ENCODE measurements at regions not wholly inside any gene's neighbourhood (a gene's known extent, or its start where the extent isn't known, plus 50 kb on each side); places are given as distances from the start of the nearest gene placed in this dataset.
A peak's percentile ranks its signal among the peaks of the same experiment; 100 is the strongest.

GRCh38 chr7:25313526-25313925 is 85.2 kb upstream of the NPVF start:
- TF ChIP-seq POLR2A (IDR thresholded peaks at IDR 0.05) (no peak), CTCF (IDR thresholded peaks at IDR 0.05) (no peak)
- peaks cover 0 to 16% (median 0%) of the 10 kb centered on the region in 4 donors for H3K4me1 ChIP-seq
- no peak overlapping the region for H3K4me3 ChIP-seq
- H3K9me3 ChIP-seq: no peaks in the 10 kb centered on the region
- H3K27me3 ChIP-seq: no peaks in the 10 kb centered on the region
- H3K36me3 ChIP-seq: no peaks in the 10 kb centered on the region
- H3K27ac ChIP-seq: peak overlapping the region in 1 of 4 donors; percentile 65
- no peak for DNase-seq

- no peaks in the 10 kb centered on the region for H3K27me3 ChIP-seq
- no peak for TF ChIP-seq POLR2A (IDR thresholded peaks at IDR 0.05)
- peak in 1 of 6 experiments; percentile 20 for TF ChIP-seq CTCF (IDR thresholded peaks at IDR 0.05)
- no peaks in the 10 kb centered on the region for H3K36me3 ChIP-seq
- H3K27ac ChIP-seq: peak overlapping the region in 3 of 4 donors; percentile 27 to 65 (median 32)
- peaks cover 0 to 11% (median 0%) of the 10 kb centered on the region in 4 donors for H3K4me1 ChIP-seq
- no peak for DNase-seq
- H3K4me3 ChIP-seq: no peak overlapping the region
- H3K9me3 ChIP-seq: no peaks in the 10 kb centered on the region
These were observed 85.9 kb upstream of the NPVF start for GRCh38 chr7:25314094-25314730.

- TF ChIP-seq POLR2A (IDR thresholded peaks at IDR 0.05): no peak
- TF ChIP-seq CTCF (IDR thresholded peaks at IDR 0.05): no peak
- no peaks in the 10 kb centered on the region for H3K36me3 ChIP-seq
- peaks cover 0 to 6% (median 0%) of the 10 kb centered on the region in 4 donors for H3K4me1 ChIP-seq
- H3K4me3 ChIP-seq: no peak overlapping the region
- peak in 1 of 3 donors; percentile 55 for DNase-seq
- H3K27ac ChIP-seq: peak overlapping the region in 2 of 4 donors; percentile 32 to 65
- no peaks in the 10 kb centered on the region for H3K27me3 ChIP-seq
- H3K9me3 ChIP-seq: no peaks in the 10 kb centered on the region
These were observed 86.5 kb upstream of the NPVF start for GRCh38 chr7:25314731-25315267.

- no peaks in the 10 kb centered on the region for H3K9me3 ChIP-seq
- peaks cover 0 to 6% (median 0%) of the 10 kb centered on the region in 4 donors for H3K4me1 ChIP-seq
- TF ChIP-seq CTCF (IDR thresholded peaks at IDR 0.05) (no peak), POLR2A (IDR thresholded peaks at IDR 0.05) (no peak)
- no peaks in the 10 kb centered on the region for H3K27me3 ChIP-seq
- H3K4me3 ChIP-seq: no peak overlapping the region
- no peak for DNase-seq
- no peak overlapping the region for H3K27ac ChIP-seq
- no peaks in the 10 kb centered on the region for H3K36me3 ChIP-seq
These were observed 88.1 kb upstream of the NPVF start for GRCh38 chr7:25316366-25316765.

- Histone ChIP-seq H3K4me1 (peaks cover 0 to 6% (median 0%) of the 10 kb centered on the region in 4 donors), H3K27ac (no peak overlapping the region), H3K9me3 (no peaks in the 10 kb centered on the region)
These were observed 89.8 kb upstream of the NPVF start for GRCh38 chr7:25318047-25318446.

More at GRCh38 chr7:25318047-25318446, 89.8 kb upstream of the NPVF start:
- DNase-seq: no peak
- no peaks in the 10 kb centered on the region for H3K27me3 ChIP-seq
- no peak overlapping the region for H3K4me3 ChIP-seq
- no peak for TF ChIP-seq CTCF (IDR thresholded peaks at IDR 0.05)
- TF ChIP-seq POLR2A (IDR thresholded peaks at IDR 0.05): no peak
- H3K36me3 ChIP-seq: no peaks in the 10 kb centered on the region

Data from Peyer's patch (tissue), 4 donors.